GM23248 (cell line): ENCODE measurements at regions not wholly inside any gene's neighbourhood (a gene's known extent, or its start where the extent isn't known, plus 50 kb on each side); places are given as distances from the start of the nearest gene placed in this dataset.

Source experiments
- DNase-seq: peaks from one replicate; pipeline ENCODE4 v3.0.0-alpha.2; 2015
- H2AFZ ChIP-seq: fragments of 200-600 bp; sonication (generic); 2 replicates; pipeline ENCODE4 v1.6.1; 2016; ENCODE audit warnings: antibody characterized with exemption
- H3F3A ChIP-seq: fragments of 200-600 bp; sonication (generic); 2 replicates; pipeline ENCODE4 v1.6.1; 2016; ENCODE audit warnings: mild to moderate bottlenecking, antibody characterized with exemption, mixed run types; ENCODE audit not compliant: insufficient read depth
- H3K27ac ChIP-seq: fragments of 200-600 bp; sonication (generic); 2 replicates; pipeline ENCODE4 v1.5.1; 2016; ENCODE audit warnings: mild to moderate bottlenecking
- H3K27me3 ChIP-seq: fragments of 200-600 bp; sonication (generic); replicated peaks from 2 replicates; pipeline ENCODE4 v1.6.1; 2016; ENCODE audit warnings: mild to moderate bottlenecking; ENCODE audit not compliant: insufficient read depth
- H3K36me3 ChIP-seq: fragments of 200-600 bp; sonication (generic); 2 replicates; pipeline ENCODE4 v1.6.1; 2016; ENCODE audit warnings: low read depth, mild to moderate bottlenecking
- H3K4me1 ChIP-seq: fragments of 200-600 bp; sonication (generic); 2 replicates; pipeline ENCODE4 v1.6.1; 2016; ENCODE audit warnings: mild to moderate bottlenecking; ENCODE audit not compliant: insufficient read depth
- H3K4me2 ChIP-seq: fragments of 200-600 bp; sonication (generic); one replicate; pipeline ENCODE4 v1.6.1; 2016; ENCODE audit warnings: mild to moderate bottlenecking; ENCODE audit not compliant: unreplicated experiment
- H3K4me3 ChIP-seq: fragments of 200-600 bp; sonication (generic); 2 replicates; pipeline ENCODE4 v1.5.1; 2016; ENCODE audit warnings: mild to moderate bottlenecking
- H3K79me2 ChIP-seq: fragments of 200-600 bp; sonication (generic); 2 replicates; pipeline ENCODE4 v1.6.1; 2016; ENCODE audit warnings: mild to moderate bottlenecking; ENCODE audit not compliant: insufficient read depth
- H3K9ac ChIP-seq: fragments of 200-600 bp; sonication (generic); 2 replicates; pipeline ENCODE4 v1.6.1; 2016; ENCODE audit warnings: mild to moderate bottlenecking
- H3K9me2 ChIP-seq: fragments of 200-600 bp; sonication (generic); 2 replicates; pipeline ENCODE4 v1.6.1; 2016; ENCODE audit warnings: mixed run types, mild to moderate bottlenecking, moderate library complexity; ENCODE audit not compliant: insufficient read depth
- H3K9me3 ChIP-seq: fragments of 200-600 bp; sonication (generic); one replicate; pipeline ENCODE4 v1.6.1; 2017; ENCODE audit warnings: low read depth
- H4K20me1 ChIP-seq: fragments of 200-600 bp; sonication (generic); 2 replicates; pipeline ENCODE4 v1.6.0; 2016; ENCODE audit not compliant: insufficient read depth
- EZH2 ChIP-seq: fragments of 200-600 bp; sonication (generic); IDR thresholded peaks from 2 replicates; pipeline ENCODE4 v1.6.1; 2018; ENCODE audit warnings: antibody characterized with exemption, mild to moderate bottlenecking; ENCODE audit not compliant: insufficient read depth, poor library complexity, severe bottlenecking
- EZH2phosphoT487 ChIP-seq: fragments of 200-600 bp; sonication (generic); IDR thresholded peaks from 2 replicates; pipeline ENCODE4 v1.6.1; 2018; ENCODE audit warnings: antibody characterized with exemption, moderate library complexity, mild to moderate bottlenecking, low read depth; ENCODE audit not compliant: insufficient read depth
- WGBS, 2 experiments: methylation state at CpG; one replicate each; pipeline ENCODE4 v1.1.6; 2015 to 2017; ENCODE audit warnings: low lambda C conversion rate in 2 of 2, low coverage in 1 of 2; ENCODE audit errors: missing lambda C conversion rate in 2 of 2; 5-methylcytosine and 5-hydroxymethylcytosine counted together
- in situ Hi-C: fragments of 300-500 bp; cut with MboI; formaldehyde crosslinking; loops from 2 replicates; pipeline ENCODE4 v1.15.0; 2020

GRCh38 chr9:81371824-81372223 lies 317.5 kb downstream of the TLE1 start:
- Histone ChIP-seq H3K79me2 (no peaks in the 10 kb centered on the region), H3K9me2 (no peaks in the 10 kb centered on the region), H4K20me1 (no peaks in the 10 kb centered on the region), H3K4me1 (peaks cover 7% of the 10 kb centered on the region), H3K4me3 (no peak overlapping the region), H3K9ac (no peak overlapping the region), H3K27ac (no peak overlapping the region), H3K36me3 (no peaks in the 10 kb centered on the region), H2AFZ (no peak overlapping the region), H3F3A (no peaks in the 10 kb centered on the region), H3K9me3 (no peaks in the 10 kb centered on the region), H3K27me3 (no peaks in the 10 kb centered on the region), H3K4me2 (no peak overlapping the region)
- TF ChIP-seq EZH2phosphoT487 (no peak), EZH2 (no peak)
- WGBS, 2 experiments: 80 to 81% methylated on average over 7 of the region's 7 CpGs
- DNase-seq: no peak
- in situ Hi-C loops: no loop called here

- Histone ChIP-seq H3K4me2 (no peak overlapping the region), H4K20me1 (no peaks in the 10 kb centered on the region), H3K36me3 (no peaks in the 10 kb centered on the region), H3K27me3 (no peaks in the 10 kb centered on the region), H2AFZ (no peak overlapping the region), H3K4me1 (peaks cover 7% of the 10 kb centered on the region), H3K9me2 (no peaks in the 10 kb centered on the region), H3K27ac (no peak overlapping the region), H3K9ac (no peak overlapping the region), H3F3A (no peaks in the 10 kb centered on the region), H3K79me2 (no peaks in the 10 kb centered on the region), H3K9me3 (no peaks in the 10 kb centered on the region), H3K4me3 (no peak overlapping the region)
- no peak for TF ChIP-seq EZH2phosphoT487
- no peak for DNase-seq
- in situ Hi-C loops: no loop called here
- WGBS, 2 experiments: 76 to 81% methylated on average over 7 of the region's 7 CpGs
Measured at GRCh38 chr9:81370650-81371049, 318.7 kb downstream of the TLE1 start.

- H3K9ac ChIP-seq: no peak overlapping the region
- no peak overlapping the region for H3K27ac ChIP-seq
- H3K4me3 ChIP-seq: no peak overlapping the region
- no peak overlapping the region for H3K4me2 ChIP-seq
- WGBS, 2 experiments: 41 to 45% methylated on average over 3 of the region's 3 CpGs
- H3K27me3 ChIP-seq: no peaks in the 10 kb centered on the region
- no peaks in the 10 kb centered on the region for H3F3A ChIP-seq
- in situ Hi-C loops: no loop called here
- H3K9me2 ChIP-seq: no peaks in the 10 kb centered on the region
- H3K79me2 ChIP-seq: no peaks in the 10 kb centered on the region
- no peaks in the 10 kb centered on the region for H3K36me3 ChIP-seq
- H3K9me3 ChIP-seq: no peaks in the 10 kb centered on the region
- no peak for DNase-seq
- no peak for TF ChIP-seq EZH2
- TF ChIP-seq EZH2phosphoT487: no peak
- no peaks in the 10 kb centered on the region for H4K20me1 ChIP-seq
- H3K4me1 ChIP-seq: peaks cover 6% of the 10 kb centered on the region
- H2AFZ ChIP-seq: no peak overlapping the region
Measured at GRCh38 chr9:81370096-81370495, 319.3 kb downstream of the TLE1 start.

- H3K9me3 ChIP-seq: no peaks in the 10 kb centered on the region
- in situ Hi-C loops: no loop called here
- no peak overlapping the region for H3K9ac ChIP-seq
- H3F3A ChIP-seq: no peaks in the 10 kb centered on the region
- H3K4me3 ChIP-seq: no peak overlapping the region
- no peaks in the 10 kb centered on the region for H3K4me1 ChIP-seq
- H3K36me3 ChIP-seq: no peaks in the 10 kb centered on the region
- H4K20me1 ChIP-seq: no peaks in the 10 kb centered on the region
- H3K4me2 ChIP-seq: no peak overlapping the region
- no peak overlapping the region for H3K27ac ChIP-seq
- no peak for TF ChIP-seq EZH2phosphoT487
- TF ChIP-seq EZH2: no peak
- no peak for DNase-seq
- H3K79me2 ChIP-seq: no peaks in the 10 kb centered on the region
- no peak overlapping the region for H2AFZ ChIP-seq
- no peaks in the 10 kb centered on the region for H3K9me2 ChIP-seq
- WGBS, 2 experiments: 70 to 75% methylated on average over 1 of the region's 1 CpG
- H3K27me3 ChIP-seq: no peaks in the 10 kb centered on the region
Measured at GRCh38 chr9:81369121-81369520, 320.2 kb downstream of the TLE1 start.

GRCh38 chr9:81363916-81364480 lies 325.3 kb downstream of the TLE1 start:
- Histone ChIP-seq H3K4me1 (no peaks in the 10 kb centered on the region), H3K4me2 (no peak overlapping the region), H3K9me2 (no peaks in the 10 kb centered on the region), H3K27ac (no peak overlapping the region), H3K4me3 (no peak overlapping the region), H3K27me3 (no peaks in the 10 kb centered on the region), H3K36me3 (no peaks in the 10 kb centered on the region), H3F3A (no peaks in the 10 kb centered on the region), H3K9me3 (no peaks in the 10 kb centered on the region), H3K79me2 (no peaks in the 10 kb centered on the region), H3K9ac (no peak overlapping the region), H2AFZ (no peak overlapping the region), H4K20me1 (no peaks in the 10 kb centered on the region)
- in situ Hi-C loops: no loop called here
- TF ChIP-seq EZH2 (no peak), EZH2phosphoT487 (no peak)
- no peak for DNase-seq
- WGBS, 2 experiments: 48 to 63% methylated on average over 6 of the region's 6 CpGs
